ENCODE measurements at regions not wholly inside any gene's neighbourhood (a gene's known extent, or its start where the extent isn't known, plus 50 kb on each side); places are given as distances from the start of the nearest gene placed in this dataset.

DNA sequence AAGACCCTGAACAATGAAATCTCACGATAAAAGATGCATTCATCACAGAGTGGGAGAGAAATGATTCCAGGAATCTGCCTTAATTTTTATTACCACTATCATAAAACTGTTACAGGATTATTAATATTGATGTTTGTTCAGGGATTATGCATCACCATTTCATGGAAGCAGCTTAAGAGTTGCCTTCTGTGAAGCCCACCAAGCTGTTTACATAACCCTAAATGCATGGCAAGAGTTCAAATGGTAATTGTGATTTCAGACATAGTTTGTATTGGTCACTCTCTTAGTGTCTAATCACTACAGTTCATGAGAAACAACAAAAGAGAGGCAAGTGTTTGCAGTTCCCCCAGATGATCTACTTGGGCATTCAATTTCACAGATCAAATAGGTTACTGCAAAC, 527.7 kb downstream of the RPS29 start:
- Histone ChIP-seq H3K27me3 (replicated peaks in 1 of 4; ENCODE audit: control extremely low read depth in 1 of 4, control insufficient read depth in 3 of 4, insufficient read depth in 4 of 4, low read length in 3 of 4) (no peaks in the 10 kb centered on the region), H3K9me3 (ENCODE audit: control extremely low read depth in 1 of 3, control insufficient read depth in 2 of 3, insufficient read depth in 1 of 3, low read length in 2 of 3) (no peaks in the 10 kb centered on the region), H4K20me1 (ENCODE audit: control insufficient read depth, insufficient read depth, low read length, poor library complexity, severe bottlenecking) (no peaks in the 10 kb centered on the region), H3K9ac (ENCODE audit: low read length) (no peak overlapping the region), H3K4me2 (replicated peaks; ENCODE audit: low read depth, low read length, poor library complexity, severe bottlenecking) (no peak overlapping the region), H2AFZ (ENCODE audit: insufficient read depth, low read depth, low read length, poor library complexity, severe bottlenecking) (no peak overlapping the region), H3K36me3 (replicated peaks in 1 of 2; ENCODE audit: control extremely low read depth in 1 of 2, control insufficient read depth in 1 of 2, extremely low read depth in 1 of 2, insufficient read depth in 2 of 2, low read length in 1 of 2) (no peaks in the 10 kb centered on the region), H3K4me1 (ENCODE audit: control insufficient read depth in 2 of 2, insufficient read depth in 2 of 2, low read length in 2 of 2) (no peaks in the 10 kb centered on the region), H3K79me2 (ENCODE audit: control insufficient read depth, insufficient read depth, low read length) (no peaks in the 10 kb centered on the region), H3K4me3 (ENCODE audit: control extremely low read depth in 1 of 5, extremely low read depth in 1 of 5, insufficient read depth in 1 of 5, low read depth in 2 of 5, low read length in 4 of 5) (no peak overlapping the region), H3K27ac (ENCODE audit: low read length in 2 of 2) (no peak overlapping the region)
- no peaks in the 10 kb centered on the region for H3K9me3 Mint-ChIP-seq (ENCODE audit: insufficient read depth)
- no peak overlapping the region for H3K4me3 Mint-ChIP-seq
- no peak for TF ChIP-seq EZH2 (IDR thresholded peaks at IDR 0.05; ENCODE audit: borderline replicate concordance, insufficient read depth, low read depth, low read length, poor library complexity, severe bottlenecking)
- TF ChIP-seq, protein P1, sequence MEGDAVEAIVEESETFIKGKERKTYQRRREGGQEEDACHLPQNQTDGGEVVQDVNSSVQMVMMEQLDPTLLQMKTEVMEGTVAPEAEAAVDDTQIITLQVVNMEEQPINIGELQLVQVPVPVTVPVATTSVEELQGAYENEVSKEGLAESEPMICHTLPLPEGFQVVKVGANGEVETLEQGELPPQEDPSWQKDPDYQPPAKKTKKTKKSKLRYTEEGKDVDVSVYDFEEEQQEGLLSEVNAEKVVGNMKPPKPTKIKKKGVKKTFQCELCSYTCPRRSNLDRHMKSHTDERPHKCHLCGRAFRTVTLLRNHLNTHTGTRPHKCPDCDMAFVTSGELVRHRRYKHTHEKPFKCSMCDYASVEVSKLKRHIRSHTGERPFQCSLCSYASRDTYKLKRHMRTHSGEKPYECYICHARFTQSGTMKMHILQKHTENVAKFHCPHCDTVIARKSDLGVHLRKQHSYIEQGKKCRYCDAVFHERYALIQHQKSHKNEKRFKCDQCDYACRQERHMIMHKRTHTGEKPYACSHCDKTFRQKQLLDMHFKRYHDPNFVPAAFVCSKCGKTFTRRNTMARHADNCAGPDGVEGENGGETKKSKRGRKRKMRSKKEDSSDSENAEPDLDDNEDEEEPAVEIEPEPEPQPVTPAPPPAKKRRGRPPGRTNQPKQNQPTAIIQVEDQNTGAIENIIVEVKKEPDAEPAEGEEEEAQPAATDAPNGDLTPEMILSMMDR (IDR thresholded peaks at IDR 0.05), result no peak
- no peak overlapping the region for H3K27ac Mint-ChIP-seq
- no peak for DNase-seq
- H3K4me1 Mint-ChIP-seq, result no peaks in the 10 kb centered on the region
- no peak for ATAC-seq (ENCODE audit: low read depth)
- ChIA-PET POLR2A (no interaction called here), CTCF (no interaction called here)
- H3K27me3 Mint-ChIP-seq, result peaks cover 7% of the 10 kb centered on the region
- WGBS (ENCODE audit: insufficient coverage), result no CpG with 5 or more reads among the region's 1 CpG
- intact Hi-C loops (cut with micrococcal nuclease), result no loop called here

DNA sequence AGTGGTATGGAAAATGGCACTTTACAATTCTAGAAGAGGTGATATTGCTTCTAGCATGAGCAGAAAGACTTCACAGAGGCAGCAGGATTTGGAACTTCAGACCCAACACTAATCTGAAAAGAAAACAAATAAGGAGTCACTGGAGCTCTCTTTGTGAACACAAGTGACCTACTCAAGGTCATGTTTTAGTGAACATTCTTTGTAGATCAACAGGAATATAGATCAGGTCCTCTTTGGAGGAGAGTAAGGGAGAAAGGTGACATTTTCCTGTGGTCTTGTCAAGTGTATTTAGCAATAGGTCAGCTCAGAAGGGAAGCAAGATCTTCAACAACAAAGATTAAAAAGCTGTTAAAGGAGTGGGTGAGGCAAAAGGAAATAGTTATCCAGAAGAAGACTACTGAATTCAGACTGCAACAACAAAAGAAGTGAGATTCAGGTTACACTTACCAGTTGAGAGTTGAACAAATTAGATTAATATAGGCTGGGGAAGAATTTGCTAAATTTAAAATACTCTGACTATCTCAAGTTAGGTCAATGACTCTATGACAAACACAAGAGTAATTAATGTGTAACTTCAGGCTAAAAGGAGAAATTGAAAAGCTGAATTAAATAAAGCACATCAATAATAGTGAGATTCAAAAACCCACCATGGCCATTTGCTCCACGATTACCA, 528.2 kb downstream of the RPS29 start:
- CTCF ChIA-PET, result no interaction called here
- H3K4me3 Mint-ChIP-seq, result no peak overlapping the region
- no peaks in the 10 kb centered on the region for H3K27me3 ChIP-seq (replicated peaks in 1 of 4; ENCODE audit: control extremely low read depth in 1 of 4, control insufficient read depth in 3 of 4, insufficient read depth in 4 of 4, low read length in 3 of 4)
- H3K9me3 Mint-ChIP-seq (ENCODE audit: insufficient read depth), result no peaks in the 10 kb centered on the region
- no peak overlapping the region for H3K27ac ChIP-seq (ENCODE audit: low read length in 2 of 2)
- no peak overlapping the region for H3K4me3 ChIP-seq (ENCODE audit: control extremely low read depth in 1 of 5, extremely low read depth in 1 of 5, insufficient read depth in 1 of 5, low read depth in 2 of 5, low read length in 4 of 5)
- no peaks in the 10 kb centered on the region for H3K79me2 ChIP-seq (ENCODE audit: control insufficient read depth, insufficient read depth, low read length)
- H3K4me1 Mint-ChIP-seq, result no peaks in the 10 kb centered on the region
- DNase-seq (no peak), ATAC-seq (ENCODE audit: low read depth) (no peak)
- no peak overlapping the region for H2AFZ ChIP-seq (ENCODE audit: insufficient read depth, low read depth, low read length, poor library complexity, severe bottlenecking)
- H3K27ac Mint-ChIP-seq, result no peak overlapping the region
- no peaks in the 10 kb centered on the region for H4K20me1 ChIP-seq (ENCODE audit: control insufficient read depth, insufficient read depth, low read length, poor library complexity, severe bottlenecking)
- H3K27me3 Mint-ChIP-seq, result peaks cover 7% of the 10 kb centered on the region
- no peak overlapping the region for H3K9ac ChIP-seq (ENCODE audit: low read length)
- POLR2A ChIA-PET, result no interaction called here
- intact Hi-C loops (cut with micrococcal nuclease), result no loop called here
- WGBS (ENCODE audit: insufficient coverage), result no CpG with 5 or more reads among the region's 1 CpG
- no peaks in the 10 kb centered on the region for H3K36me3 ChIP-seq (replicated peaks in 1 of 2; ENCODE audit: control extremely low read depth in 1 of 2, control insufficient read depth in 1 of 2, extremely low read depth in 1 of 2, insufficient read depth in 2 of 2, low read length in 1 of 2)
- H3K4me1 ChIP-seq (ENCODE audit: control insufficient read depth in 2 of 2, insufficient read depth in 2 of 2, low read length in 2 of 2), result no peaks in the 10 kb centered on the region
- H3K9me3 ChIP-seq (ENCODE audit: control extremely low read depth in 1 of 3, control insufficient read depth in 2 of 3, insufficient read depth in 1 of 3, low read length in 2 of 3), result no peaks in the 10 kb centered on the region
- TF ChIP-seq, protein P1 (IDR thresholded peaks at IDR 0.05), result no peak
- TF ChIP-seq EZH2 (IDR thresholded peaks at IDR 0.05; ENCODE audit: borderline replicate concordance, insufficient read depth, low read depth, low read length, poor library complexity, severe bottlenecking), result no peak
- no peak overlapping the region for H3K4me2 ChIP-seq (replicated peaks; ENCODE audit: low read depth, low read length, poor library complexity, severe bottlenecking)
